D341Med (cell line): ENCODE measurements at regions not wholly inside any gene's neighbourhood (a gene's known extent, or its start where the extent isn't known, plus 50 kb on each side); places are given as distances from the start of the nearest gene placed in this dataset.
A peak's percentile ranks its signal among the peaks of the same experiment; 100 is the strongest.

Experiments used
- DNase-seq: peaks from one replicate; pipeline ENCODE4 v3.0.0; 2012; ENCODE audit warnings: low spot score

DNA sequence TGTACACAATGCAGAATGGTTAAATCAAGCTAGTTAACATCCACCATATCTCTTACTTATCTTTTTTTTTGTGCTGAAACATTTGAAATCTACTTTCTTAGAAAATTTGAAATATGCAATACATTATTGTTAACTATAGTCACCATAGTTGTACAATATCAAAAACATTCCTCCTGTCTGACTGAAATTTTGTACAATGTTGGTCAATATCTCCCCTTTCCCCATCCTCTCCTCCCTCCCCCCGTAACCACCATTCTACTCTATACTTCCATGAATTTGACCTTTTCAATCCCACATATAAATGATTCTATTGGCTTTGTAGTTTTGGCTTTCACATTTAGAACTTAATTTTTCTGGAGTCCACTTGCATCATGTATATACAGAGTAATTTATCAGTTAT lies 63.5 kb upstream of the DCD start:
- no peak for DNase-seq

DNA sequence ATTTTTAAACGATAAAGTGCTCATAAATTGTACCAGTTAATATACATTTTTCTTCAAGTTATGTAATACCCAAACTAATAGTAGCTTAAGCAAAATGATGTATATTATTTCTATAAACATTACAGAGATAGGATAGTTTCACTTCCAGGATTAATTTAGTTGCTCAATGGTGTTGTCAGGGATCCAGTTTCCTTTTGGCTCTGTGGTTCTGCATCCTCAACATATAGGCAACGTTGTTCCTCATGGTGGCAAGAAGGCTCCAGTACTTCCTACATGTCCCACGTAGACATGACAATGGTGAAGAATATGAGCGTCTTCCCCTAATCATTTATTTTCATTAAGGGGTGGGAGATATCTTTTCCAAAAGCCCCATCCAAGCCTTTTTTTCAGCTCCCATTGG lies 60.7 kb upstream of the DCD start:
- DNase-seq = no peak

DNA sequence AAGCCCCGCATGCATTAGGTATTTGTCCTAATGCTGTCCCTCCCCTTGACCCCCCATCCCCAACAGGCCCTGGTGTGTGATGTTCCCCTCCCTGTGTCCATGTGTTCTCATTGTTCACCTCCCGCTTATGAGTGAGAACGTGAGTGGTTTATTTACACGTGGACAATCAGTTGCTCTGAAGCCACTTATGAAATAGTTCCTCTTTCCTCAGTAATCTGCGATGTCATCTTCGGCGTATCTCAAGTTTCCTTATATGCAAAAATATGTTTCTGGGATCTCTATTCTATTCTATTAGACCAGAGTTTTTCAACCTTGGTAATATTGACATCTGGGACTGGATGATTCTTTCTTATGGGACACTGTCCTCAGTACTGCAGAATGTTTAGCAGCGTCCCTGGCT lies 56.0 kb upstream of the DCD start:
- DNase-seq = no peak

DNA sequence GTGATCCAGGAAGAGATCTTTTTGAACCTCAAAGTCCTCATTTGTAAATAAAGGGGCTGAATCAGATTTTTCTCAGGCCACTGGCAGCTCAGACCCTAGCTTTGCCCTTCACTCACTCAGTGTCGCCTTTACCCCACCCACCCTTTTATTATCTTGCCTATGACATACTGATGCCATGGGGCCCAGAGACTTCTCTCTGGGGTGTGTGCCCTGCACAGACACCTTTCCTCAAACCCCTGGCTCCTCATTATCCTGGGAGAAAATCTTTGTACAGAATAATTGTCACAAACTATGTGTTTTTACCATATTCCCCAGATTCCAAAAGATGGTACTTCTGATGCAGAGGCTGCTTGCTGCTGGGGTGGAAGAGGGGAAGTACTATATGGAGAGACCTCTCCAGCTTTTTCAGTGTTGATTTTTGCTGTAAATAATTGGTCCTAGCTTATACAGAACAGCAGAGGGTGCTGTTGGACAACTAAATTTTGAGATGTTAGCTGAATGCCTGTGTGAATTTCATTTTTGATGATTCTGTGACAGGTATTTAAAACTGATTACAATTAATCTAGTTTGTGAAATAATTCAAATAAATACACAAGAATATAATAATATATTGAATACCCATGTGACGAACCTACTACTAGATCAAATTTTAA lies 53.9 kb upstream of the DCD start:
- DNase-seq = peak; percentile 44

DNA sequence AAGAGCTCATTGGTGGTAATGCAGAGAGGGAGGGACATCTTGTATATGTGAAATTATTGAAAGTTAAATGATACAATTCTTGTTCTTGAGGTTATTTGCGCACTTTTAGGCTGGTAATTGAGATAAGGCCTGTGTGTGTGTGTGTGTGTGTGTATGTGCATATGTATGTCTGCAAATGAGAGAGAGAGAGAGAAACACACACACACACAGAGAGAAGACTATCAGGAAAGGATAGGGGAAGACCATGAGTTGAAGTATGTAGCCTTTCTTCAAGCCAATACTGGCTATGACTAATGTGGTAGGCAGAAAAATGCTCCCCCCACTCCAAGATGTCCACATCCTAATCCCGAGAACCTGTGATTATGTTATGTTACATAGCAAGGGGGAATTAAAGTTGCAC lies 52.7 kb upstream of the DCD start:
- DNase-seq = no peak

GRCh38 chr12:54700301-54700700 lies 52.1 kb upstream of the DCD start:
- no peak for DNase-seq
